Heart left ventricle (tissue), 13 donors: ENCODE measurements at regions not wholly inside any gene's neighbourhood (a gene's known extent, or its start where the extent isn't known, plus 50 kb on each side); places are given as distances from the start of the nearest gene placed in this dataset.

Source experiments
- POLR2A ChIP-seq, 2 donors: fragments of 450-650 bp; IDR thresholded peaks; one replicate each; pipeline ENCODE4 v1.6.1; 2017; ENCODE audit warnings: antibody characterized with exemption in 2 of 2, mild to moderate bottlenecking in 2 of 2, moderate library complexity in 2 of 2
- TF ChIP-seq, protein P1 (sequence below), 12 donors: fragments of 200-600 bp; sonication (generic) in 4 of 12; IDR thresholded peaks; one replicate each; pipeline versions ENCODE4 v1.5.0 to v1.8.0; 2018 to 2022; ENCODE audit warnings: antibody characterized with exemption in 12 of 12, mild to moderate bottlenecking in 5 of 12
- donor health status: ischemic (EF 13 %, LVEDD 7.1; RV severe dilation, severe dysfunction).
- donor health status: DM: no; HTN: yes; CAD: no.
- donor health status: DM: no; HTN: no; CAD: no.
- donor health status: ischemic (EF 25% LVEDD 6.9; RV normal size, moderate dysfunction).
- donor health status: ischemic (EF 25% LVEDD 5.7; RV mildly dilated, moderate dysfunction).
- donor health status: ischemic (EF 35%, LVEDD 5.7; RV mildly dilated, moderate dysfunction).
- donor health status: nonischemic (EF 11% LVEDD 7.7; RV severe dilation, severe dysfunction).
- donor health status: DM: yes; HTN: yes; CAD: no.
- donor health status: PGD.
- donor health status: ischemic (EF 29% LVEDD 5.4; RV normal size, mild dysfunction).
- donor health status: nonischemic (EF 23%, LVEDD 6.1; RV moderate dilation, normal function).

DNA sequence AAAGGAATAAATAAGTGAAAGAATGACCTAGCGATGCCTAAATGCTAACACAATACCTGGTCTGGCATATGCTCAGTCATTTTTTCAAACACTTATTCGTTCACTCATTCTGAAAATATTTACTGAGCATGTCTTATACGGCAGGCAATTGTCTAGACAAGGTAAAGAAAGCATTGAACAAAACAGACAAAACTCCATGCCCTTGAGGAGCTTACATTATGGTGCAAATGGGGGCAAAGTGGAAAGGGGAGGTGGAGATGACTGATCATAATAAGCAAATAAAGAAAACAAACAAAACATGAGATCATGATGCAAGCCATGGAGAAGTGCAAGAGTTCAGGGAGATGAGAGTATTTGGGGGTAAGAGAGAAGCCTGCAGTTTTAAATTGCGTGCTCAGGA, 334.6 kb upstream of the PPARGC1A start:
- TF ChIP-seq, protein P1, sequence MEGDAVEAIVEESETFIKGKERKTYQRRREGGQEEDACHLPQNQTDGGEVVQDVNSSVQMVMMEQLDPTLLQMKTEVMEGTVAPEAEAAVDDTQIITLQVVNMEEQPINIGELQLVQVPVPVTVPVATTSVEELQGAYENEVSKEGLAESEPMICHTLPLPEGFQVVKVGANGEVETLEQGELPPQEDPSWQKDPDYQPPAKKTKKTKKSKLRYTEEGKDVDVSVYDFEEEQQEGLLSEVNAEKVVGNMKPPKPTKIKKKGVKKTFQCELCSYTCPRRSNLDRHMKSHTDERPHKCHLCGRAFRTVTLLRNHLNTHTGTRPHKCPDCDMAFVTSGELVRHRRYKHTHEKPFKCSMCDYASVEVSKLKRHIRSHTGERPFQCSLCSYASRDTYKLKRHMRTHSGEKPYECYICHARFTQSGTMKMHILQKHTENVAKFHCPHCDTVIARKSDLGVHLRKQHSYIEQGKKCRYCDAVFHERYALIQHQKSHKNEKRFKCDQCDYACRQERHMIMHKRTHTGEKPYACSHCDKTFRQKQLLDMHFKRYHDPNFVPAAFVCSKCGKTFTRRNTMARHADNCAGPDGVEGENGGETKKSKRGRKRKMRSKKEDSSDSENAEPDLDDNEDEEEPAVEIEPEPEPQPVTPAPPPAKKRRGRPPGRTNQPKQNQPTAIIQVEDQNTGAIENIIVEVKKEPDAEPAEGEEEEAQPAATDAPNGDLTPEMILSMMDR (IDR thresholded peaks at IDR 0.05) = no peak
- TF ChIP-seq POLR2A (IDR thresholded peaks at IDR 0.05) = no peak
